GM23248 (cell line): ENCODE measurements at regions not wholly inside any gene's neighbourhood (a gene's known extent, or its start where the extent isn't known, plus 50 kb on each side); places are given as distances from the start of the nearest gene placed in this dataset.

Source experiments
- EZH2 ChIP-seq: fragments of 200-600 bp; sonication (generic); IDR thresholded peaks from 2 replicates; pipeline ENCODE4 v1.6.1; 2018; ENCODE audit warnings: antibody characterized with exemption, mild to moderate bottlenecking; ENCODE audit not compliant: insufficient read depth, poor library complexity, severe bottlenecking
- EZH2phosphoT487 ChIP-seq: fragments of 200-600 bp; sonication (generic); IDR thresholded peaks from 2 replicates; pipeline ENCODE4 v1.6.1; 2018; ENCODE audit warnings: antibody characterized with exemption, moderate library complexity, mild to moderate bottlenecking, low read depth; ENCODE audit not compliant: insufficient read depth

DNA sequence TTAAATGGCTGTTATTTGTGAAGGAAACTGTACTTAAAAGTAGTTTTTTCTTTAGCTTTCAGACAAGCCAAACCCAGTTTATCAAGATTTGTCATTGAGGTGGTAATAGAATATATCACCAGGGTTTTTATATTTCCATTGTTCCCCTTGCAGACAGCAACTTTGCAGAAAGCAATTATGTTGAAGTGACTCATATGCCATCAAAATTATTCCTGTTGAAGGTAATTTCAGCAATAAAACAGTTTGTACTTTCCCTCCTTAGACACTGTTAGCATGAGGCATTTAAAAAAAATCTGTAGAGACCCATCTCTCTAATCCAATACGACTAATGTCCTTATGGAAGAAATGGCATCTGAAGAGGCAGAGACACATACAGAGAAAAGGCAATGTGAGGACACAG lies 219.0 kb downstream of the NFKBIZ start:
- TF ChIP-seq EZH2 (no peak), EZH2phosphoT487 (no peak)
